CD4-positive, alpha-beta T cell treated with Interleukin-15 for 1 hour (primary cell): ENCODE measurements at regions not wholly inside any gene's neighbourhood (a gene's known extent, or its start where the extent isn't known, plus 50 kb on each side); places are given as distances from the start of the nearest gene placed in this dataset.
"Not testable (repeated sequence)": the region's sequence is repeated elsewhere in the genome, so short reads cannot be mapped to it uniquely, and the experiment has no call there.

ENCODE experiments used
- DNase-seq: peaks from one replicate; pipeline ENCODE4 v3.0.0-alpha.2; 2020

- no peak for DNase-seq
Measured at GRCh38 chr2:192814376-192814775, 619.6 kb upstream of the TMEFF2 start.

- DNase-seq, result no peak
Measured at GRCh38 chr2:192813341-192813740, 618.6 kb upstream of the TMEFF2 start.

GRCh38 chr2:192809173-192809572 lies 614.4 kb upstream of the TMEFF2 start:
- no peak for DNase-seq

- no peak for DNase-seq
Measured at GRCh38 chr2:192783643-192784042, 588.9 kb upstream of the TMEFF2 start.

GRCh38 chr2:192775459-192776262 lies 580.9 kb upstream of the TMEFF2 start:
- DNase-seq, result no peak

GRCh38 chr2:192775011-192775410 lies 580.3 kb upstream of the TMEFF2 start:
- DNase-seq, result no peak

- DNase-seq, result no peak
Measured at GRCh38 chr2:192773044-192773443, 578.3 kb upstream of the TMEFF2 start.

GRCh38 chr2:192749611-192750200 lies 555.0 kb upstream of the TMEFF2 start:
- DNase-seq, result no peak

- DNase-seq, result no peak
Measured at GRCh38 chr2:192741889-192742288, 547.2 kb upstream of the TMEFF2 start.

- DNase-seq, result no peak
Measured at GRCh38 chr2:192735447-192735846, 540.7 kb upstream of the TMEFF2 start.

- no peak for DNase-seq
Measured at GRCh38 chr2:192729369-192729768, 534.6 kb upstream of the TMEFF2 start.

- no peak for DNase-seq
Measured at GRCh38 chr2:192725991-192726390, 531.3 kb upstream of the TMEFF2 start.

GRCh38 chr2:192719629-192720028 lies 524.9 kb upstream of the TMEFF2 start:
- DNase-seq, result no peak

- no peak for DNase-seq
Measured at GRCh38 chr2:192718340-192718739, 523.6 kb upstream of the TMEFF2 start.

- no peak for DNase-seq
Measured at GRCh38 chr2:192700934-192701333, 506.2 kb upstream of the TMEFF2 start.

- DNase-seq, result no peak
Measured at GRCh38 chr2:192697880-192698279, 503.1 kb upstream of the TMEFF2 start.

- no peak for DNase-seq
Measured at GRCh38 chr2:192696857-192697256, 502.1 kb upstream of the TMEFF2 start.

GRCh38 chr2:192687015-192687414 lies 492.3 kb upstream of the TMEFF2 start:
- no peak for DNase-seq

- not testable (repeated sequence) for DNase-seq
Measured at GRCh38 chr2:192682511-192682910, 487.8 kb upstream of the TMEFF2 start.

- DNase-seq, result no peak
Measured at GRCh38 chr2:192675681-192676080, 480.9 kb upstream of the TMEFF2 start.

- no peak for DNase-seq
Measured at GRCh38 chr2:192669505-192670091, 474.9 kb upstream of the TMEFF2 start.

GRCh38 chr2:192660555-192660954 lies 465.8 kb upstream of the TMEFF2 start:
- DNase-seq, result not testable (repeated sequence)

- no peak for DNase-seq
Measured at GRCh38 chr2:192657362-192657761, 462.6 kb upstream of the TMEFF2 start.

- no peak for DNase-seq
Measured at GRCh38 chr2:192655916-192656315, 461.2 kb upstream of the TMEFF2 start.
